ENCODE measurements at regions not wholly inside any gene's neighbourhood (a gene's known extent, or its start where the extent isn't known, plus 50 kb on each side); places are given as distances from the start of the nearest gene placed in this dataset.

DNA sequence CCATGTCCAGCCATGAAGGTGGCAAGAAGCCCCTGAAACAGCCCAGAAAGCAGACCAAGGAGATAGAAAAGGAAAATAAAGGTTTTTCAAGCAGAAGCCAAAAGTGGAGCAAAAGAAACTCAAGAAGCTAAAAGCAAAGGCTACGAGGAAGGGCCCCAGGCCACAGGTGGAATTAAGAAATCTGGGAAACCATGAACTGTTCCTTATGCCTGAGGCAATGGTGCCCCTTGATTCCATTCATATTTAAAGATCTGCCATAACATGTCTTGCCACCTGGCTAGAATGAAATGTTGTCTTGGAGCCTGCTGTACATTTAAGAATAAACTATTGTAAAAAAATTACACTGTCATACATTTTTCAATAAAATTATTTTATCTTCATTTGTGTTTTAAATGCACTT, 59.5 kb upstream of the TARS1 start:
- TF ChIP-seq CTCF (IDR thresholded peaks at IDR 0.05; ENCODE audit: low read depth, low read length) (no peak), EZH2phosphoT487 (IDR thresholded peaks at IDR 0.05; ENCODE audit: low read depth) (no peak)
